H7 (cell line): ENCODE measurements at regions not wholly inside any gene's neighbourhood (a gene's known extent, or its start where the extent isn't known, plus 50 kb on each side); places are given as distances from the start of the nearest gene placed in this dataset.

ENCODE experiments used
- DNase-seq: peaks from one replicate; pipeline ENCODE4 v3.0.0; 2012
- H3K27me3 ChIP-seq: 2 replicates; pipeline ENCODE4 v1.6.0; 2011; ENCODE audit warnings: mild to moderate bottlenecking, low read length; ENCODE audit not compliant: control insufficient read depth, insufficient read depth
- H3K36me3 ChIP-seq: replicated peaks from 2 replicates; pipeline ENCODE4 v1.5.1; 2011; ENCODE audit warnings: low read length; ENCODE audit not compliant: control insufficient read depth, insufficient read depth
- H3K4me3 ChIP-seq: 2 replicates; pipeline ENCODE4 v1.5.1; 2011; ENCODE audit warnings: low read depth, mild to moderate bottlenecking, control low read depth, low read length, moderate library complexity; ENCODE audit not compliant: insufficient read depth

GRCh38 chr10:111445667-111446066 is 368.8 kb downstream of the ADRA2A start:
- no peak for DNase-seq
- H3K27me3 ChIP-seq: no peaks in the 10 kb centered on the region
- no peak overlapping the region for H3K4me3 ChIP-seq
- no peaks in the 10 kb centered on the region for H3K36me3 ChIP-seq

DNA sequence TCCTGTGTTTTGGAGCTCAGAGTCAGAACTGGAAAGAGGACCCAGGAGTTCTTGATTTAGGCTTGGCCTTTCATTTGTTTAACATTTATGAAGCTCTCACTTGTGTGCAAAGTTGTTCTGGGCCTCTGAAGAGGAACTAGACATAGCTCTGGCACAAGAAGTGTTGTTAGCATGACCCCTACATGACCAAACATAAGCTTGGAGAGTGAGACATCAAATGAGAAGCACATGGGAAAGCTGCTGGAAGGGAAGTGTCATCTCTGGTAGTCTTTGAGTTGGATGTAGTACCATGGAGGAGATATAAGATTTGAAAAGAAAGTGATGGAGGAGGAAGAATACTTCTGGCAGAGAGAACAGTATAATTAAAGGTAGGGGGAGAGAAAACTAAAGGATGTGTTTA is 370.1 kb downstream of the ADRA2A start:
- Histone ChIP-seq H3K27me3 (no peaks in the 10 kb centered on the region), H3K4me3 (no peak overlapping the region), H3K36me3 (no peaks in the 10 kb centered on the region)
- DNase-seq: no peak

DNA sequence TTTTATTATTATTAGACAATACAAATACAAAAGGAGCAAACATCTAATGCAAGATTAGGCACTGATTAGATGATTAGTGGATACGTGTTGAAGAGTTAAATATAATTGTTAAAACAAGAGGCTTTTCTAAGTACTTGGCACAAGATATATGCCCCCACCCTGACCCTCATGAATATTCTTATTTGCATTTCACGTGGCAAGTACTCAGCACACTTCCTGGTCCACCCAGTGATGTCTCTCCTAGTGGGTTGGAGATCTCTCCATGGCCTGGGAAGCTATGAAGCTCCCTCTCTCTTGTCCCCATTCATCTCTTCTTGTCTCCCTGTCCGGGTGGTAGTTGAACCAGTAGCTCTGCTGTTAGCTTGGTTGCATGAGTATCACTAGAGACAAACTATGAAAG is 375.3 kb downstream of the ADRA2A start:
- Histone ChIP-seq H3K4me3 (no peak overlapping the region), H3K27me3 (no peaks in the 10 kb centered on the region), H3K36me3 (no peaks in the 10 kb centered on the region)
- no peak for DNase-seq

GRCh38 chr10:111455776-111456426 is 379.1 kb downstream of the ADRA2A start:
- Histone ChIP-seq H3K36me3 (no peaks in the 10 kb centered on the region), H3K27me3 (no peaks in the 10 kb centered on the region), H3K4me3 (no peak overlapping the region)
- DNase-seq: no peak

DNA sequence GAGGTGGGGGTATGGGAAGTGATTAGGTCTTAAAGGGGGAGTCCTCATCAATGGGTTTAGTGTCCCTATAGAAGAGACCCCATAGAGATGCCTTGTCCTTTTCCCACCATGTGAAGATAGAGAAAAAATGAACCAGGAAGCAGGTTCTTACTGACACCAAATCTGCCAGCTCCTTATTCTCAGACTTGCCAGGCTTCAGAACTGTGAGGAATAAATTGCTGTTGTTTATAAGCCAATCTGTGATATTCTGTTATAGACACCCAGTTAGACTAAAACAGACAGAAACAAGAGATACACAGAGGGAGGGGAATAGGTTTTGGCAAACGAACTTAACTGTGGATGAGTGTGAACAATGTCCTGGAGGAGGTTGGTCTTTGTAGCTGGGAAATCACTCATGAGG is 381.4 kb downstream of the ADRA2A start:
- H3K4me3 ChIP-seq: no peak overlapping the region

GRCh38 chr10:111459967-111460366 is 383.1 kb downstream of the ADRA2A start:
- Histone ChIP-seq H3K36me3 (no peaks in the 10 kb centered on the region), H3K4me3 (no peak overlapping the region), H3K27me3 (no peaks in the 10 kb centered on the region)
- no peak for DNase-seq

More for the DNA sequence above, 381.4 kb downstream of the ADRA2A start:
- DNase-seq: no peak
- Histone ChIP-seq H3K36me3 (no peaks in the 10 kb centered on the region), H3K27me3 (no peaks in the 10 kb centered on the region)

DNA sequence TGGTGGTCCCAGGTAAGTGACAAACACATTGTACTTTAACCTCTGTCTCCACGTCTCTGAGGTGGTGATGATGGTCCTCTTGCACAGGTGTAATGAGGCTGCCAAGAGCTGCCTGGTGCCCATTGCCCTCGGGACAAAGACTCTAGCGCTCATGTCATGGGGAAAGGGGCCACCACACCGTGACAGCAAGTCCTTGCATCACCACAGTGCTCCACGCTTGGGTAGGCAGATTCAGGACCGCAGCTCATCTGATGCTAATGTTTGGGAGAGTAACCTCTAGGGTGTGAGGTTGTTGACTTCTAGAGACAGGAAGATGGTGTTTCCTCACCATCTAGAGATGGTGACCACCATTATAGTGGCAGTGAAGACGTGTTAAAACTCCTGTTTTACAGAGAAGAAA is 395.6 kb downstream of the ADRA2A start:
- no peak for DNase-seq
- Histone ChIP-seq H3K36me3 (no peaks in the 10 kb centered on the region), H3K27me3 (no peaks in the 10 kb centered on the region), H3K4me3 (no peak overlapping the region)

DNA sequence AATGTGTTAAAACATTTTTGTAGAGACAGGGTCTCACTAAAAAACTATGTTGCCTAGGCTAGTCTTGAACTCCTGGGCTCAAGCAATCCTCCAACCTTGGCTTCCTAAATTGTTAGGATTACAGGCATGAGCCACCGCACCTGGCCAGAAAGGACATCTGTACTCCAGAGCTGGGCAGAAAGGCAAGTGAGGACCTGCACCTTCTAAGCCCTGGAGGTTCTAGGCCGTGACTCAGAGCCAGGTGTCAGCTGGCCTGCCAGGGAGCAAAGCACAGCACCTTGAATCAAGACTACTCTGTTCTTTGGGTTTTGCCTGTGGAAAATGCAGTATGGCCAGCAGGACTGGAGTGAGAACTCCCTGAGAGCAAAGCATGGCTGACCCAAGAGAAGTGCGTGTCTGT is 396.5 kb downstream of the ADRA2A start:
- Histone ChIP-seq H3K27me3 (no peaks in the 10 kb centered on the region), H3K4me3 (no peak overlapping the region), H3K36me3 (no peaks in the 10 kb centered on the region)
- no peak for DNase-seq

DNA sequence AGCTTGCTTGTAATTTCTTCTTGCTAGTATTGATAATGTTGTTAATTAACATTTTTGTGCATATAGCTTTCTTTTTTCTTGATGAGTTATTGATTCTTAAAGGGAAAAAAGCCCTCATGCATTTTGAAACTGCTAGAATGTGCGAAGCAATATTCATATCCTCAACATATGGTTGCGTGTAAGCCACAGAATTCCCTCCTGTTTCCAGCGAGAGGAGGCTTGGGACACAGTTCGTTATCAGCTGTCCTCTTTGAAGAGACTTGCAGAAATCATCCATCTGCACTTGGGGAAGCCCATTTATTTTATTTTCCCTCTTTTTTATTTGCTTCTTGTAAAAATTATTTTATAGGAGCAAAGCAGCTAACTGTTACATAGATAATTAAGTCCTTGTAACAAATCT is 398.0 kb downstream of the ADRA2A start:
- no peak for DNase-seq
- Histone ChIP-seq H3K27me3 (no peaks in the 10 kb centered on the region), H3K36me3 (no peaks in the 10 kb centered on the region), H3K4me3 (no peak overlapping the region)

- Histone ChIP-seq H3K36me3 (no peaks in the 10 kb centered on the region), H3K27me3 (no peaks in the 10 kb centered on the region), H3K4me3 (no peak overlapping the region)
- no peak for DNase-seq
Measured at GRCh38 chr10:111475720-111476119, 398.9 kb downstream of the ADRA2A start.

GRCh38 chr10:111478651-111479050 is 401.8 kb downstream of the ADRA2A start:
- no peak for DNase-seq
- Histone ChIP-seq H3K36me3 (no peaks in the 10 kb centered on the region), H3K27me3 (no peaks in the 10 kb centered on the region), H3K4me3 (no peak overlapping the region)

GRCh38 chr10:111479966-111480365 is 403.1 kb downstream of the ADRA2A start:
- Histone ChIP-seq H3K27me3 (no peaks in the 10 kb centered on the region), H3K36me3 (no peaks in the 10 kb centered on the region), H3K4me3 (no peak overlapping the region)
- no peak for DNase-seq

- H3K27me3 ChIP-seq: no peaks in the 10 kb centered on the region
- H3K36me3 ChIP-seq: no peaks in the 10 kb centered on the region
- H3K4me3 ChIP-seq: no peak overlapping the region
- no peak for DNase-seq
Measured at GRCh38 chr10:111481261-111481826, 404.5 kb downstream of the ADRA2A start.

DNA sequence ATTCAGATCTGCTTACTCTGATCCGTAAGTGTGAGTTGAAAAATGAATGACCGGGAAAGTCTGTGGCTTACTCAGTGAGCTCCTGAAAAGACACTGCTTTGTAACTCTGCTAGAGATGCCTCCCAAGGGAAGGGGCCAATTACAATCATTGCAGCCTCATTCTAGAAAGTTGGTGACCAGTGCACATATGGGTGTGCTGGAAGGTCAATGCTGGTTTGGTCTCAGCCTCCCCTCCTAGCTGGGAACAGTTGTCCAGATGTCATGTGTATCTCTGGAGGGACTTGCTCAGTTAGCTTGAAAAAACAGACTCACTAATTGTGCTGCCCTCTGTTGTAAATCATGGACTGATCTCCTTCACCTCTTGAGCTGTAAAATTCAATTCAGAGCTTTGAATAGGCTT is 405.0 kb downstream of the ADRA2A start:
- DNase-seq: no peak
- Histone ChIP-seq H3K27me3 (no peaks in the 10 kb centered on the region), H3K4me3 (no peak overlapping the region), H3K36me3 (no peaks in the 10 kb centered on the region)

GRCh38 chr10:111482621-111483216 is 405.9 kb downstream of the ADRA2A start:
- no peaks in the 10 kb centered on the region for H3K36me3 ChIP-seq
- H3K27me3 ChIP-seq: no peaks in the 10 kb centered on the region
- no peak for DNase-seq
- no peak overlapping the region for H3K4me3 ChIP-seq
